ENCODE measurements at regions not wholly inside any gene's neighbourhood (a gene's known extent, or its start where the extent isn't known, plus 50 kb on each side); places are given as distances from the start of the nearest gene placed in this dataset.

DNA sequence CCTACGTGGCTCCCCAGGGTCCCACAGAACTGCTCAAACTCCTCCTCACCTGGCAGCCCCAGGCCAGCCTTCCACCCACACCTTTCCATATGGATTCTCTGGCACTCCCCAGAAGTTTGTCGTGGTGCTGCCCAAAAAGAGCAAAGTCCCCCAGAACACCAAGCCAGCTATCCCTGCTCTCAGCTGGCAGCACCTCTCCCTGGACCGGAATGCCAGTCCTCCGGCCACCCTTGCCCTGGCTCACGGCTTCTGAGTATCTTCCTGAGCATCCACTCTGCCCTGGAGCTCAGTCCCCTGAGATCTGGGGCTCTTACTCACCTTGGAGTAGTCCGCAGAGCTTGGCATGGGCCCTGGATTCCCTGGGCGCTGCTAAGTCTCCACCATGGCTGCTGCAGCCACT, 166.5 kb upstream of the ZNF507 start:
- TF ChIP-seq, protein P1, sequence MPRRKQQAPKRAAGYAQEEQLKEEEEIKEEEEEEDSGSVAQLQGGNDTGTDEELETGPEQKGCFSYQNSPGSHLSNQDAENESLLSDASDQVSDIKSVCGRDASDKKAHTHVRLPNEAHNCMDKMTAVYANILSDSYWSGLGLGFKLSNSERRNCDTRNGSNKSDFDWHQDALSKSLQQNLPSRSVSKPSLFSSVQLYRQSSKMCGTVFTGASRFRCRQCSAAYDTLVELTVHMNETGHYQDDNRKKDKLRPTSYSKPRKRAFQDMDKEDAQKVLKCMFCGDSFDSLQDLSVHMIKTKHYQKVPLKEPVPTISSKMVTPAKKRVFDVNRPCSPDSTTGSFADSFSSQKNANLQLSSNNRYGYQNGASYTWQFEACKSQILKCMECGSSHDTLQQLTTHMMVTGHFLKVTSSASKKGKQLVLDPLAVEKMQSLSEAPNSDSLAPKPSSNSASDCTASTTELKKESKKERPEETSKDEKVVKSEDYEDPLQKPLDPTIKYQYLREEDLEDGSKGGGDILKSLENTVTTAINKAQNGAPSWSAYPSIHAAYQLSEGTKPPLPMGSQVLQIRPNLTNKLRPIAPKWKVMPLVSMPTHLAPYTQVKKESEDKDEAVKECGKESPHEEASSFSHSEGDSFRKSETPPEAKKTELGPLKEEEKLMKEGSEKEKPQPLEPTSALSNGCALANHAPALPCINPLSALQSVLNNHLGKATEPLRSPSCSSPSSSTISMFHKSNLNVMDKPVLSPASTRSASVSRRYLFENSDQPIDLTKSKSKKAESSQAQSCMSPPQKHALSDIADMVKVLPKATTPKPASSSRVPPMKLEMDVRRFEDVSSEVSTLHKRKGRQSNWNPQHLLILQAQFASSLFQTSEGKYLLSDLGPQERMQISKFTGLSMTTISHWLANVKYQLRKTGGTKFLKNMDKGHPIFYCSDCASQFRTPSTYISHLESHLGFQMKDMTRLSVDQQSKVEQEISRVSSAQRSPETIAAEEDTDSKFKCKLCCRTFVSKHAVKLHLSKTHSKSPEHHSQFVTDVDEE (CRISPR knock-in tag; IDR thresholded peaks at IDR 0.05) = no peak
- TF ChIP-seq, protein P2, sequence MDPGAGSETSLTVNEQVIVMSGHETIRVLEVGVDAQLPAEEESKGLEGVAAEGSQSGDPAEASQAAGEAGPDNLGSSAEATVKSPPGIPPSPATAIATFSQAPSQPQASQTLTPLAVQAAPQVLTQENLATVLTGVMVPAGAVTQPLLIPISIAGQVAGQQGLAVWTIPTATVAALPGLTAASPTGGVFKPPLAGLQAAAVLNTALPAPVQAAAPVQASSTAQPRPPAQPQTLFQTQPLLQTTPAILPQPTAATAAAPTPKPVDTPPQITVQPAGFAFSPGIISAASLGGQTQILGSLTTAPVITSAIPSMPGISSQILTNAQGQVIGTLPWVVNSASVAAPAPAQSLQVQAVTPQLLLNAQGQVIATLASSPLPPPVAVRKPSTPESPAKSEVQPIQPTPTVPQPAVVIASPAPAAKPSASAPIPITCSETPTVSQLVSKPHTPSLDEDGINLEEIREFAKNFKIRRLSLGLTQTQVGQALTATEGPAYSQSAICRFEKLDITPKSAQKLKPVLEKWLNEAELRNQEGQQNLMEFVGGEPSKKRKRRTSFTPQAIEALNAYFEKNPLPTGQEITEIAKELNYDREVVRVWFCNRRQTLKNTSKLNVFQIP (CRISPR knock-in tag; IDR thresholded peaks at IDR 0.05; ENCODE audit: borderline replicate concordance, low read depth) = no peak
- no peak for TF ChIP-seq CSDC2 (CRISPR knock-in tag; IDR thresholded peaks at IDR 0.05)
- TF ChIP-seq TOX (CRISPR knock-in tag; IDR thresholded peaks at IDR 0.05; ENCODE audit: borderline replicate concordance) = no peak
- TF ChIP-seq ZFP3 (CRISPR knock-in tag; IDR thresholded peaks at IDR 0.05) = no peak
- TF ChIP-seq PATZ1 (CRISPR knock-in tag; IDR thresholded peaks at IDR 0.05; ENCODE audit: borderline replicate concordance) = no peak
- no peak for TF ChIP-seq ZC3H10 (CRISPR knock-in tag; IDR thresholded peaks at IDR 0.05)
- no peak for TF ChIP-seq BACH2 (CRISPR knock-in tag; IDR thresholded peaks at IDR 0.05; ENCODE audit: borderline replicate concordance)
- TF ChIP-seq, protein P3, sequence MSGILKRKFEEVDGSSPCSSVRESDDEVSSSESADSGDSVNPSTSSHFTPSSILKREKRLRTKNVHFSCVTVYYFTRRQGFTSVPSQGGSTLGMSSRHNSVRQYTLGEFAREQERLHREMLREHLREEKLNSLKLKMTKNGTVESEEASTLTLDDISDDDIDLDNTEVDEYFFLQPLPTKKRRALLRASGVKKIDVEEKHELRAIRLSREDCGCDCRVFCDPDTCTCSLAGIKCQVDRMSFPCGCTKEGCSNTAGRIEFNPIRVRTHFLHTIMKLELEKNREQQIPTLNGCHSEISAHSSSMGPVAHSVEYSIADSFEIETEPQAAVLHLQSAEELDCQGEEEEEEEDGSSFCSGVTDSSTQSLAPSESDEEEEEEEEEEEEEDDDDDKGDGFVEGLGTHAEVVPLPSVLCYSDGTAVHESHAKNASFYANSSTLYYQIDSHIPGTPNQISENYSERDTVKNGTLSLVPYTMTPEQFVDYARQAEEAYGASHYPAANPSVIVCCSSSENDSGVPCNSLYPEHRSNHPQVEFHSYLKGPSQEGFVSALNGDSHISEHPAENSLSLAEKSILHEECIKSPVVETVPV (CRISPR knock-in tag; IDR thresholded peaks at IDR 0.05) = no peak
- no peak for TF ChIP-seq ARNTL (CRISPR knock-in tag; IDR thresholded peaks at IDR 0.05; ENCODE audit: borderline replicate concordance, low read depth)
- TF ChIP-seq SNAI2 (CRISPR knock-in tag; IDR thresholded peaks at IDR 0.05) = no peak
- TF ChIP-seq, protein P4, sequence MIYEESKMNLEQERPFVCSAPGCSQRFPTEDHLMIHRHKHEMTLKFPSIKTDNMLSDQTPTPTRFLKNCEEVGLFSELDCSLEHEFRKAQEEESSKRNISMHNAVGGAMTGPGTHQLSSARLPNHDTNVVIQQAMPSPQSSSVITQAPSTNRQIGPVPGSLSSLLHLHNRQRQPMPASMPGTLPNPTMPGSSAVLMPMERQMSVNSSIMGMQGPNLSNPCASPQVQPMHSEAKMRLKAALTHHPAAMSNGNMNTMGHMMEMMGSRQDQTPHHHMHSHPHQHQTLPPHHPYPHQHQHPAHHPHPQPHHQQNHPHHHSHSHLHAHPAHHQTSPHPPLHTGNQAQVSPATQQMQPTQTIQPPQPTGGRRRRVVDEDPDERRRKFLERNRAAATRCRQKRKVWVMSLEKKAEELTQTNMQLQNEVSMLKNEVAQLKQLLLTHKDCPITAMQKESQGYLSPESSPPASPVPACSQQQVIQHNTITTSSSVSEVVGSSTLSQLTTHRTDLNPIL (CRISPR knock-in tag; IDR thresholded peaks at IDR 0.05; ENCODE audit: low read depth) = no peak
